Osteoblast (primary cell): ENCODE measurements at regions not wholly inside any gene's neighbourhood (a gene's known extent, or its start where the extent isn't known, plus 50 kb on each side); places are given as distances from the start of the nearest gene placed in this dataset.

Experiments used
- DNase-seq: peaks from one replicate; pipeline ENCODE4 v3.0.0; 2011; ENCODE audit warnings: low spot score, mixed read lengths; ENCODE audit not compliant: insufficient read length; ENCODE audit errors: missing footprints
- H2AFZ ChIP-seq: 2 replicates; pipeline ENCODE4 v1.6.0; 2011; ENCODE audit warnings: mild to moderate bottlenecking, low read length
- H3K27ac ChIP-seq: 2 replicates; pipeline ENCODE4 v1.5.1; 2011; ENCODE audit warnings: mild to moderate bottlenecking, low read depth, low read length, moderate library complexity
- H3K27me3 ChIP-seq: 2 replicates; pipeline ENCODE4 v1.6.0; 2012; ENCODE audit warnings: mild to moderate bottlenecking, control low read depth, inconsistent platforms, low read length, moderate library complexity; ENCODE audit not compliant: insufficient read depth
- H3K36me3 ChIP-seq: 2 replicates; pipeline ENCODE4 v1.5.1; 2011; ENCODE audit warnings: mild to moderate bottlenecking, low read length, control low read depth, moderate library complexity; ENCODE audit not compliant: insufficient read depth
- H3K4me1 ChIP-seq: 2 replicates; pipeline ENCODE4 v1.5.1; 2011; ENCODE audit warnings: mild to moderate bottlenecking, low read length, control low read depth, moderate library complexity; ENCODE audit not compliant: insufficient read depth
- H3K4me2 ChIP-seq: 2 replicates; pipeline ENCODE4 v1.6.0; 2011; ENCODE audit warnings: mild to moderate bottlenecking, low read length; ENCODE audit not compliant: insufficient read depth
- H3K4me3 ChIP-seq: fragments of 200-600 bp; sonication (generic); 3 replicates; pipeline ENCODE4 v1.5.1; 2012; ENCODE audit warnings: mild to moderate bottlenecking, low read length, inconsistent platforms; ENCODE audit not compliant: insufficient read depth
- H3K79me2 ChIP-seq: 2 replicates; pipeline ENCODE4 v1.6.0; 2012; ENCODE audit warnings: mild to moderate bottlenecking, low read length, control low read depth, inconsistent platforms; ENCODE audit not compliant: insufficient read depth
- H3K9me3 ChIP-seq: 2 replicates; pipeline ENCODE4 v1.5.1; 2011; ENCODE audit warnings: low read depth, low read length, control low read depth
- H4K20me1 ChIP-seq: 2 replicates; pipeline ENCODE4 v1.6.0; 2012; ENCODE audit warnings: mild to moderate bottlenecking, low read length, control low read depth; ENCODE audit not compliant: insufficient read depth
- TF ChIP-seq, protein P1 (sequence below): IDR thresholded peaks from 2 replicates; pipeline ENCODE4 v1.5.1; 2011; ENCODE audit warnings: mild to moderate bottlenecking, low read depth, low read length, moderate library complexity; ENCODE audit errors: extremely low read depth

DNA sequence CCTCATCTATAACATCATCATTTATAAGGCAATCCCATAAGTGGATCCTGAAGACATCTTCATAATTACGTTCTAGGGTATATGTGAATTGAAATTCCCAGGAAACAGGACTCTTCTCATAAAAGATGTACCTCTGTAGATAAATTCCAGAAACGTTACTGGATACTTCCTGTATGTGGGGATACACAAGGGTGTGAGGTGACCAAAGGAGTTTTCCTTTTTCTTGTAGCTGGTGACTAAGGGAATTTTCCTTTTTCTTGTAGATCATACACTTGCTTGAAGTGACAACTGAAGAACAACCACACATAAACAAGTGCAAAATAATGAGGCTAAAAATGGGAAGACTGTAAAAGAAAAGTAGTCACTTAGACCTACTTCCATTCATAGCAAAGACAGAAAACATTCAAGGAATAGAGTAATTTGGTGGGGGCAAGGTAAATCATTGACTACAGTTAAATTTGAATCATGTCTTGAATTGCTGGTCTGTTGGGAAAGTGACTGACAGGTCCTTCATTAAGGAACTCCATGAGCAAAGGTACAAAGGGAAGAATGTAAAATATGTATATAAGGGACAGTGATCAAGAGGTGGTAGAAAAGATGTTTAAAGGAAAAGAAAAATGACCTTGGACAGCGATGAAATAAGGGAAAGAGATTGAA is 53.2 kb upstream of the UBE2E3 start:
- TF ChIP-seq, protein P1, sequence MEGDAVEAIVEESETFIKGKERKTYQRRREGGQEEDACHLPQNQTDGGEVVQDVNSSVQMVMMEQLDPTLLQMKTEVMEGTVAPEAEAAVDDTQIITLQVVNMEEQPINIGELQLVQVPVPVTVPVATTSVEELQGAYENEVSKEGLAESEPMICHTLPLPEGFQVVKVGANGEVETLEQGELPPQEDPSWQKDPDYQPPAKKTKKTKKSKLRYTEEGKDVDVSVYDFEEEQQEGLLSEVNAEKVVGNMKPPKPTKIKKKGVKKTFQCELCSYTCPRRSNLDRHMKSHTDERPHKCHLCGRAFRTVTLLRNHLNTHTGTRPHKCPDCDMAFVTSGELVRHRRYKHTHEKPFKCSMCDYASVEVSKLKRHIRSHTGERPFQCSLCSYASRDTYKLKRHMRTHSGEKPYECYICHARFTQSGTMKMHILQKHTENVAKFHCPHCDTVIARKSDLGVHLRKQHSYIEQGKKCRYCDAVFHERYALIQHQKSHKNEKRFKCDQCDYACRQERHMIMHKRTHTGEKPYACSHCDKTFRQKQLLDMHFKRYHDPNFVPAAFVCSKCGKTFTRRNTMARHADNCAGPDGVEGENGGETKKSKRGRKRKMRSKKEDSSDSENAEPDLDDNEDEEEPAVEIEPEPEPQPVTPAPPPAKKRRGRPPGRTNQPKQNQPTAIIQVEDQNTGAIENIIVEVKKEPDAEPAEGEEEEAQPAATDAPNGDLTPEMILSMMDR, result no peak
- DNase-seq, result no peak
- no peaks in the 10 kb centered on the region for H3K79me2 ChIP-seq
- H3K4me2 ChIP-seq, result no peak overlapping the region
- no peaks in the 10 kb centered on the region for H3K4me1 ChIP-seq
- H3K27ac ChIP-seq, result no peak overlapping the region
- no peak overlapping the region for H2AFZ ChIP-seq
- H3K4me3 ChIP-seq, result no peak overlapping the region
- no peaks in the 10 kb centered on the region for H3K36me3 ChIP-seq
- H3K27me3 ChIP-seq, result no peaks in the 10 kb centered on the region
- no peaks in the 10 kb centered on the region for H4K20me1 ChIP-seq
- no peaks in the 10 kb centered on the region for H3K9me3 ChIP-seq

GRCh38 chr2:180925700-180926099 is 54.7 kb upstream of the UBE2E3 start:
- H3K4me2 ChIP-seq, result no peak overlapping the region
- no peak overlapping the region for H3K4me3 ChIP-seq
- no peak for DNase-seq
- H2AFZ ChIP-seq, result no peak overlapping the region
- TF ChIP-seq, protein P1, result no peak
- no peak overlapping the region for H3K27ac ChIP-seq
- no peaks in the 10 kb centered on the region for H3K36me3 ChIP-seq
- H3K9me3 ChIP-seq, result no peaks in the 10 kb centered on the region
- H3K79me2 ChIP-seq, result no peaks in the 10 kb centered on the region
- H3K4me1 ChIP-seq, result no peaks in the 10 kb centered on the region
- H3K27me3 ChIP-seq, result no peaks in the 10 kb centered on the region
- no peaks in the 10 kb centered on the region for H4K20me1 ChIP-seq

GRCh38 chr2:180924063-180924462 is 56.3 kb upstream of the UBE2E3 start:
- Histone ChIP-seq H2AFZ (no peak overlapping the region), H3K27ac (no peak overlapping the region), H3K79me2 (no peaks in the 10 kb centered on the region), H3K9me3 (no peaks in the 10 kb centered on the region), H3K4me3 (no peak overlapping the region), H4K20me1 (no peaks in the 10 kb centered on the region), H3K36me3 (no peaks in the 10 kb centered on the region), H3K4me2 (no peak overlapping the region), H3K4me1 (no peaks in the 10 kb centered on the region), H3K27me3 (no peaks in the 10 kb centered on the region)
- TF ChIP-seq, protein P1, result no peak
- DNase-seq, result no peak

GRCh38 chr2:180910831-180911665 is 69.4 kb upstream of the UBE2E3 start:
- TF ChIP-seq, protein P1, result peak; percentile 10
- H3K9me3 ChIP-seq, result no peaks in the 10 kb centered on the region
- H2AFZ ChIP-seq, result peak overlapping the region; percentile 43
- peaks cover 15% of the 10 kb centered on the region for H3K4me1 ChIP-seq
- no peak overlapping the region for H3K4me3 ChIP-seq
- no peaks in the 10 kb centered on the region for H3K79me2 ChIP-seq
- peak; percentile 1 for DNase-seq
- peak overlapping the region; percentile 25 for H3K4me2 ChIP-seq
- H3K27ac ChIP-seq, result no peak overlapping the region
- H3K36me3 ChIP-seq, result no peaks in the 10 kb centered on the region
- H3K27me3 ChIP-seq, result no peaks in the 10 kb centered on the region
- no peaks in the 10 kb centered on the region for H4K20me1 ChIP-seq
